D721Med (cell line): ENCODE measurements at regions not wholly inside any gene's neighbourhood (a gene's known extent, or its start where the extent isn't known, plus 50 kb on each side); places are given as distances from the start of the nearest gene placed in this dataset.
"Not testable (repeated sequence)": the region's sequence is repeated elsewhere in the genome, so short reads cannot be mapped to it uniquely, and the experiment has no call there.

Experiments
- DNase-seq: peaks from one replicate; pipeline ENCODE4 v3.0.0; 2011; ENCODE audit warnings: low spot score; ENCODE audit not compliant: insufficient read length
- FAIRE-seq: peaks from 2 replicates; lab custom pipeline; 2011; peaks lifted over from hg19 to GRCh38; lab: Jason Lieb, UNC
- TF ChIP-seq, protein P1 (sequence below): IDR thresholded peaks from 2 replicates; pipeline ENCODE4 v1.5.1; 2012; ENCODE audit warnings: mild to moderate bottlenecking, control low read depth; ENCODE audit not compliant: insufficient read depth; ENCODE audit errors: missing control alignments

DNA sequence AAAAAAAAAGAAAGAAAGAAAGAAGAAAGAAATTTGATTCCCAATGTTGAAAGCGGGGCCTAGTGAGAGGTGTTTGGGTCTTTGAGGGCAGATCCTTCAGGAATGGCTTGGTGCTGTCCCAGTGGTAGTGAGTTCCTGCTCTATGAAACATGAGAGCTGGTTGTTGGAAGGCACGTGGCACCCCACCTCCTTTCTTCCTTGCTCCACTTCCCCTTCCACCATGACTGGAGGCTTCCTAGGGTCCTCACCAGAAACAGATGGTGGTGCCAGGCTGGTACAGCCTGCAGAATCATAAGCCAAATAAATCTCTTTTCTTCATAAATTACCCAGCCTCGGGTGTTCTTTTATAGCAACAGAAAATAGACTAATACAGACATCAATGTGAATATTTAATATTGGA is 147.3 kb upstream of the KCNJ18 start:
- TF ChIP-seq, protein P1, sequence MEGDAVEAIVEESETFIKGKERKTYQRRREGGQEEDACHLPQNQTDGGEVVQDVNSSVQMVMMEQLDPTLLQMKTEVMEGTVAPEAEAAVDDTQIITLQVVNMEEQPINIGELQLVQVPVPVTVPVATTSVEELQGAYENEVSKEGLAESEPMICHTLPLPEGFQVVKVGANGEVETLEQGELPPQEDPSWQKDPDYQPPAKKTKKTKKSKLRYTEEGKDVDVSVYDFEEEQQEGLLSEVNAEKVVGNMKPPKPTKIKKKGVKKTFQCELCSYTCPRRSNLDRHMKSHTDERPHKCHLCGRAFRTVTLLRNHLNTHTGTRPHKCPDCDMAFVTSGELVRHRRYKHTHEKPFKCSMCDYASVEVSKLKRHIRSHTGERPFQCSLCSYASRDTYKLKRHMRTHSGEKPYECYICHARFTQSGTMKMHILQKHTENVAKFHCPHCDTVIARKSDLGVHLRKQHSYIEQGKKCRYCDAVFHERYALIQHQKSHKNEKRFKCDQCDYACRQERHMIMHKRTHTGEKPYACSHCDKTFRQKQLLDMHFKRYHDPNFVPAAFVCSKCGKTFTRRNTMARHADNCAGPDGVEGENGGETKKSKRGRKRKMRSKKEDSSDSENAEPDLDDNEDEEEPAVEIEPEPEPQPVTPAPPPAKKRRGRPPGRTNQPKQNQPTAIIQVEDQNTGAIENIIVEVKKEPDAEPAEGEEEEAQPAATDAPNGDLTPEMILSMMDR = no peak
- FAIRE-seq (no peak), DNase-seq (no peak)

DNA sequence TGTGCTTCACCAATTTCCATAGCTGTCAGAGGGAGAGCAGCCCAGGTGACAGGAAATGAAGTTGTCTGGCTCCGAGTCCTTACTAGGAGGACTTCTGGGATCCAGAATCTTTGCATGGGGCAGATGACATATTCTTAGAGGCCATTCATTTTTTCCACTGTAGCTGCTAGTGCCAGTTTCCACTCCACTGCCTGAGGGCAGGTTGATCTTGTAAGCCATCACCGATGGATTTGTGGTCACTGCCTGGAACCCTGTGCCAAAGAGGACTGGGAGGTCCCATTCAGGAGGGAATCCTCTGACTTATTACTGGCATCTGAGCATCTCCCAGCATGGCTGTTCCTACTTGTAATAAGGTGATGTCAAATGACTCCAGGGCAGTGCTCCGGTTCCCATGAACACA is 144.1 kb upstream of the KCNJ18 start:
- DNase-seq = no peak
- no peak for FAIRE-seq
- TF ChIP-seq, protein P1 = no peak

DNA sequence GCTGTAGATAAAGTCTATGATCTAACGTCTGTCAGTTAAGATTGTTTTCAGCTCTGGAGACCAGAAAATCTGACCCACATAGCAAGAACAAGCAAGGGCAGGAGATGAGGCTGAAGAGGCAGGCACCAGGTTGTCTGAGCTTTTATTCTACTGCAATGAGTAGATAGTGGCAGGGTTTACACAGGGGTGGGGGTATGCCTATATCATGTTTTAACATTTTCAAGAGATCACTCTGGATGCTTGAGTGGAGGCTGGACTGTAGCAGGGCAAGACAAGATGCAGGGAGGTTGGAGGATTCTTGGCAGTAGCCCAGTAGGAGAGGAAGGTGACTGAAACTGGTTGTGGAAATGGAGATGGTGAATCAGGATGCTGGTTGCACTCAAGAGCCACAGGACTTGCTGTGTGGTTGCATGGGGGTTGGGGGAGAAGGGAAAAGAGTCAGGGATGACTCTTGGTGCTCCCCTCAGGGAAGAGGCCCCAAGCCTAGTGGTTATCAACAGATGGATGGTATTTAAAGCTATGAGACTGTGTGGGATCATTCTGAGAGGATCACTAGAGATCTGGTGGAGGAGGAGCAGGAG is 143.1 kb upstream of the KCNJ18 start:
- TF ChIP-seq, protein P1 = no peak
- FAIRE-seq = no peak
- DNase-seq = no peak

DNA sequence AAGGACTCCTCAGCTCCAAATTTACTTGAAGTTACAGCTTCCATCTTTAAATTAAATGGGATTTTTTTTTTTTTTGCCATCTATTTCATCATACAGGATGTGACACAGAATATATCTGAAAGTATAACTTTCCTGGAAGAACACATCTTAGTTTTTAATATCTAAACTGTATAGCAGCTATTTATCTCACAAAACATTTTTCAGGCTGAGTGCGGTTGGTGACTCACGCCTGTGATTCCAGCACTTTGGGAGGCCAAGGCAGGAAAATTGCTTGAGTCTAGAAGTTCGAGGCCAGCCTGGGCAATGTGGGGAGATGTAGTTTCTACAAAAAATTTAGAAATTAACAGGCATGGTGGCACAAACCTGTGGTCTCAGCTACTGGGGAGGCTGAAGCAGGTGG is 142.3 kb upstream of the KCNJ18 start:
- not testable (repeated sequence) for DNase-seq, FAIRE-seq

DNA sequence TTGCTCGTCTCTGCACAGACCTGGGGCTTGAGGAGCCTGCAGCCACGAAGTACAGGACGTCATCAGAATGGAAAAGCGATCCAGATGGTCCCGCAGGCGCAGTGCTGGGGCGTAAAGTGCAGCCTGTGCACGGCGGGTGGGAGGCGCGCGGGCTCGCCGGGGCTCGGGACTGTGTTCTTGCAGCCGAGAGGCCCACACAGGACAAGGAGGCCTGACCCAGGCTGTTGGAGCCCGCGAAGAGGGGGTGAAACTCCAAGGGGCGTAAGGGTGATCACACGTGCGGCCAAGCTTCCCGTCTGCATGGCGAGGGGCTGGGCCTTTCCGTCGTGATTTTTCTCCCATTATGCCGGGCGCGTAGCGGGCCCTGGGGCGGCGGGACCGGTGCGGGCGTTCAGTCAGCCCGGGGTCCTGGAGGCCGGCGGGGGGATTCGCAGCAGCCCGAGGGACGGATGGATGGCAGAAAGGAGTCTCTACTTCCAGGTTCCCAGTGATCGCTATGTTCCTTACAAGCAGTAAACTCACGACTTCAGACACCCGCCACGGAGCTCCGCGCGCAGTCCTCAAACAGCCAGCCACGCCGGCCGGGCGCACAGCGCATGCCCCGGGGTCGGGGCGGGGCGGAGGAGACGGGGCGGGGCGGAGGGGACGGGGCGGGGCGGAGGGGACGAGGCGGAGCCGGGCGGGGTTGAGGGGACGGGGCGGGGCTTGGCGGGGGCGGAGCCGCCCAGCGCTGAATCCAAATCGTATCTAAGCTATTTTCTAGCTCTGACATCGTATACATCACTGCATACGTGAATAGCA is 141.0 kb upstream of the KCNJ18 start:
- no peak for FAIRE-seq

DNA sequence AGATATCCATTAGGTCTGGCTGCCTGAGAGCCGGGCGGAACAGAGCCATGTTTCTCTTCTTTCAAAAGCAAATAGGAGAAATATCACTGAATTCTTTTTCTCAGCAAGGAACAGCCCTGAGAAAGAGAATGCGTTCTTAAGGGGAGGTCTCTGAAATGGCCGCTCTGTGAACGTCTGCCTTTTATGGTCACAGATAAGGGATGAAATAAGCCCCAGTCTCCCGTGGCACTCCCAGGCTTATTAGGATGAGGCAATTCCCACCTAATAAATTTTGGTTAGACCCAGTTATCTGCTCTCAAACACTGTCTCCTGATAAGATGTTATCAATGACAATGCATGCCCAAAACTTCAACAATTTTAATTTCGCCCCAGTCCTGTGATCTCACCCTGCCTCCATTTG is 133.4 kb upstream of the KCNJ18 start:
- DNase-seq, FAIRE-seq: not testable (repeated sequence)

More for the DNA sequence above, 141.0 kb upstream of the KCNJ18 start:
- DNase-seq = peak; percentile 49
- TF ChIP-seq, protein P1 = no peak

DNA sequence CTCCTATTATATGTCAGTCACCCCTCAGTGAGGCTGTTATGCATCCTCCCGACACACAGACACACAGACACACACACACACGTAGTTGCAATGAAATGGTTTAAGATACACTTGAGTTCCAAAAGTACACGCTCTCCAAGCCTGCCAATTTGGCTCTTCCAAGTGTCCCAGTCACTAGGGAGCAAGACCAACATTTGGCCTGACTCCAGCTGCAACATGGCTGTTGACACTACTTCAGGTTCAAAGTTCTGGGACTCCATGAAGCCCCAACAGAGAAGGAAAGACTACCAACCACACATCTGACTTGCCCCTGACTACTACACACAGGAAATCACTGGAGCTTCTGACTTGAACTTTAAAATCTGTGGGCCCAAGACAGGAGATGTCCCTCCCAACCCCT is 128.1 kb upstream of the KCNJ18 start:
- DNase-seq (no peak), FAIRE-seq (no peak)
- TF ChIP-seq, protein P1 = no peak

DNA sequence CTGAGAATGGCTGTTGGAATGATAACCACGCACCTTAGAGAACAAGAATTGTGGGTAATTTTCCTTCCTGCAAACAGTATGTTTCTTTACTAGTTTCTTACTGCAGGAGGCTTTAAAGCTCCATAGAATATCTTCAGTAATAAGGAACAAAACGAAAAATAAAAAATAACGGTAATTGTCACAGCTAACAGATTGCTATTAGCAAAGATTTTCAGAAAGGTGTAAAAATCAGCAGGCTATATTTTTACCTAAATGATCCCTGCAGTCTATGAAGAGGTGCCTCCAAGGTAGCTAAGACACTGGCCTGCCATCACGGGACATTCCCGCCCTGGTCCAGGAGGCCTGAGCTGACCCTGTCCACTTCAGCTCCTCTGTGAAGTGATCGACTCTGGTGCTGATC is 127.6 kb upstream of the KCNJ18 start:
- not testable (repeated sequence) for DNase-seq, FAIRE-seq

DNA sequence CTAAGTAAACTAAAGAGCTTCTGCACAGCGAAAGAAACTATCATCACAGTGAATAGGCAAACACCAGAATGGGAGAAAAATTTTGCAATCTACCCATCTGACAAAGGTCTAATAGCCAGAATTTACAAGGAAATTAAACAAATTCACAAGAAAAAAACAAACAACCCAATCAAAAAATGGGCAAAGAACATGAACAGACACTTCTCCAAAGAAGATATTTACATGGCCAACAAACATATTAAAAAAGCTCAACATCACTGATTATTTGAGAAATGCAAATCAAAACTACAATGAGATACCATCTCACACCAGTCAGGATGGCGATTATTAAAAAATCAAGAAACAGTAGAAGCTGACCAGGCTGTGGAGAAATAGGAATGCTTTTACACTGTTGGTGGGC is 121.9 kb upstream of the KCNJ18 start:
- not testable (repeated sequence) for FAIRE-seq, DNase-seq

DNA sequence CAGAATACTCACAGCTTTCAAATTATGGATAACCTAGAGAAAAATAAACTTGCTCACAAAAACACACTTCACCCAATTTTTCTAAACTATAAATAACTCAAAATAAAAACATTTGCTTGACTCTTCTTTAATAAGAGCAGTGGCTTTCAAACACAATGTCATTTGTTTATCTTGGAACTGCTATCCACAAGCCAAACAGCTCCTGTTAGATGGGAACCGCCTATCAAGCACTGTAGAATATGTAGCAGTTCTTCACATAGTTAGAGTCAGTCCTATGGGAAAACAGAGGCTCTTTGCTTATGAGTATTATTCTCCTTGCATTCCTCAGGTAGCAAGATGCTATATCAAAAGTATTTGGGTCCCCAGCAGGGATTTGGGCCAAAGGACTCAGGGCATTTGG is 120.2 kb upstream of the KCNJ18 start:
- not testable (repeated sequence) for DNase-seq, FAIRE-seq

DNA sequence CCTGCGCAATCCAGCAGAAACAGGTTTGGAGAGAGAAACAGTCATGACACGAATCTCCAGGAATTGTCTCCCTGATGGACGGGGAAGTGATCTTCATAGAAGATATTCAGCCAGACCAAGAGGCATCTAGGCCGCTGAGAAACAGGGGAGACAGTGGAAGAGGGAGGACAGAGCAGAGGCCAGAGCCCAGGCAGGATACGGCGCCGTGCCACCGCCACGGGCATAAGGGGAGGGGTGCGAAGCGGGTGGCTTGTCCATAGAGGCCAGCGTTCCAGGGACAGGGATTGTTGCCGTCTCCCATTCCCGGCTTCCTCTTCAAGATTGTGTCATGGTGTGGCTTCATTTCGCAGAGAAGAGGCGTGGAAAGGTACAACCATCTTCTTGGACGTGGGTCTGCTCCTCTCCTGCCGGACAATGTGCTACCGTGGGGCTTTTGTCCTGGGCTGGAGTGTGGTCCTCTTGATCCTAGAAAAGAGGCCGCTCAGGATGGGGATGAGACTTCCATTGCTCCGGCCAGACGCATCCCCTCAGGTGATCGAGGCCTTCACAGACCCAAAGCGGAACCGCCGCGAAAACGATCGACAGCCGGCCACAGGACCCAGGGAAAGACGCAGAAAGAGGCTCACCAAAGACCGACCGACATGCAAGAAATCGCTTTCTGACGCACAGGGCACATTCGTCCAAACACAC is 118.9 kb upstream of the KCNJ18 start:
- FAIRE-seq, DNase-seq: not testable (repeated sequence)
